GM12891 (cell line): ENCODE measurements at regions not wholly inside any gene's neighbourhood (a gene's known extent, or its start where the extent isn't known, plus 50 kb on each side); places are given as distances from the start of the nearest gene placed in this dataset.

Experiments used
- POLR2A ChIP-seq: IDR thresholded peaks from 2 replicates; pipeline ENCODE4 v1.6.1; 2011; ENCODE audit warnings: low read depth, low read length, control low read depth
- POLR2AphosphoS5 ChIP-seq: IDR thresholded peaks from 2 replicates; pipeline ENCODE4 v1.6.1; 2011; ENCODE audit warnings: low read depth, low read length, control low read depth
- TAF1 ChIP-seq: IDR thresholded peaks from 2 replicates; pipeline ENCODE4 v1.6.1; 2011; ENCODE audit warnings: low read depth, low read length, control low read depth

- TF ChIP-seq POLR2AphosphoS5: no peak
- no peak for TF ChIP-seq POLR2A
- TF ChIP-seq TAF1: no peak
These were observed 338.2 kb upstream of the PABPC4L start for GRCh38 chr4:134539729-134540231.
